HG02798 (cell line): ENCODE measurements at regions not wholly inside any gene's neighbourhood (a gene's known extent, or its start where the extent isn't known, plus 50 kb on each side); places are given as distances from the start of the nearest gene placed in this dataset.

Experiments used
- ATAC-seq: cut with Tn5 transposase; IDR thresholded peaks from one replicate; pipeline ENCODE4 v1.9.1; 2021; ENCODE audit warnings: mild to moderate bottlenecking; ENCODE audit not compliant: unreplicated experiment, poor library complexity

- ATAC-seq = no peak
These were observed 947.0 kb downstream of the NLGN4Y start for GRCh38 chrY:15471371-15471770.

GRCh38 chrY:15478348-15478963 is 954.1 kb downstream of the NLGN4Y start:
- ATAC-seq = no peak

- ATAC-seq = no peak
These were observed 976.2 kb downstream of the NLGN4Y start for GRCh38 chrY:15500536-15500935.

- ATAC-seq = no peak
These were observed 976.9 kb downstream of the NLGN4Y start for GRCh38 chrY:15501181-15501580.

GRCh38 chrY:15510288-15510687 is 986.0 kb downstream of the NLGN4Y start:
- ATAC-seq = no peak

- ATAC-seq = no peak
These were observed 986.8 kb downstream of the NLGN4Y start for GRCh38 chrY:15510984-15511650.

- no peak for ATAC-seq
These were observed 1010.8 kb downstream of the NLGN4Y start for GRCh38 chrY:15535131-15535530.

GRCh38 chrY:15535784-15536511 is 1011.6 kb downstream of the NLGN4Y start:
- no peak for ATAC-seq

GRCh38 chrY:15540516-15540915 is 1016.2 kb downstream of the NLGN4Y start:
- ATAC-seq = no peak

GRCh38 chrY:15546177-15546754 is 1021.9 kb downstream of the NLGN4Y start:
- no peak for ATAC-seq

GRCh38 chrY:15552074-15552473 is 1027.7 kb downstream of the NLGN4Y start:
- no peak for ATAC-seq

GRCh38 chrY:15554991-15555390 is 1030.7 kb downstream of the NLGN4Y start:
- ATAC-seq = no peak

GRCh38 chrY:15559169-15559568 is 1034.8 kb downstream of the NLGN4Y start:
- ATAC-seq = no peak

GRCh38 chrY:15560840-15561239 is 1036.5 kb downstream of the NLGN4Y start:
- no peak for ATAC-seq

GRCh38 chrY:15561501-15562289 is 1037.4 kb downstream of the NLGN4Y start:
- ATAC-seq = no peak

- ATAC-seq = no peak
These were observed 1053.6 kb downstream of the NLGN4Y start for GRCh38 chrY:15577886-15578285.

GRCh38 chrY:15578761-15579160 is 1054.4 kb downstream of the NLGN4Y start:
- ATAC-seq = no peak

- ATAC-seq = no peak
These were observed 1054.9 kb downstream of the NLGN4Y start for GRCh38 chrY:15579245-15579644.

GRCh38 chrY:15583111-15583510 is 1058.8 kb downstream of the NLGN4Y start:
- ATAC-seq = no peak

- no peak for ATAC-seq
These were observed 1068.6 kb downstream of the NLGN4Y start for GRCh38 chrY:15592957-15593356.
